Breast epithelium (tissue), 4 donors: ENCODE measurements at regions not wholly inside any gene's neighbourhood (a gene's known extent, or its start where the extent isn't known, plus 50 kb on each side); places are given as distances from the start of the nearest gene placed in this dataset.
"Not testable (repeated sequence)": the region's sequence is repeated elsewhere in the genome, so short reads cannot be mapped to it uniquely, and the experiment has no call there.

Source experiments
- DNase-seq, 2 donors: peaks; one replicate each; pipeline ENCODE4 v3.0.0-alpha.2; 2019; ENCODE audit warnings: low spot score in 2 of 2
- H3K27ac ChIP-seq, 2 donors: fragments of 200-600 bp; sonication (generic) in 1 of 2; one replicate each; pipeline ENCODE4 v1.5.1; 2016 to 2019; ENCODE audit warnings: mild to moderate bottlenecking in 1 of 2
- H3K27me3 ChIP-seq, 2 donors: fragments of 200-600 bp; sonication (generic) in 1 of 2; one replicate each; pipeline versions ENCODE4 v1.5.1 to v1.6.0; 2017 to 2019; ENCODE audit warnings: control low read depth in 1 of 2, mild to moderate bottlenecking in 1 of 2
- H3K36me3 ChIP-seq: fragments of 200-600 bp; one replicate; pipeline ENCODE4 v1.5.1; 2019
- H3K4me1 ChIP-seq, 2 donors: fragments of 200-600 bp; sonication (generic); one replicate each; pipeline ENCODE4 v1.5.1; 2016 to 2019; ENCODE audit warnings: control low read depth in 1 of 2
- H3K4me3 ChIP-seq, 3 donors: fragments of 200-600 bp; sonication (generic); 1 replicate in 2 of 3; 2 replicates in 1 of 3; pipeline ENCODE4 v1.5.1; 2016 to 2019; ENCODE audit warnings: mild to moderate bottlenecking in 3 of 3, moderate library complexity in 2 of 3
- H3K9me3 ChIP-seq, 2 donors: fragments of 200-600 bp; sonication (generic) in 1 of 2; one replicate each; pipeline ENCODE4 v1.5.1; 2016 to 2019; ENCODE audit warnings: control low read depth in 1 of 2
- intact Hi-C: fragments of 100-400 bp; cut with DNase I; formaldehyde crosslinking; loops from one replicate; pipeline ENCODE4 v1.15.1; 2023; ENCODE audit warnings: low total_unique reads

- H3K27ac ChIP-seq, H3K4me3 ChIP-seq, intact Hi-C loops, H3K27me3 ChIP-seq, H3K4me1 ChIP-seq, H3K9me3 ChIP-seq, H3K36me3 ChIP-seq, DNase-seq: not testable (repeated sequence)
These were observed 4157.8 kb upstream of the TPTE start for GRCh38 chr21:6363591-6363990.

GRCh38 chr21:6368824-6369223 lies 4152.6 kb upstream of the TPTE start:
- H3K27me3 ChIP-seq, H3K9me3 ChIP-seq, H3K36me3 ChIP-seq, intact Hi-C loops, H3K4me1 ChIP-seq: not testable (repeated sequence)
- DNase-seq, result peak in 1 of 2 donors; percentile 17
- peak overlapping the region in 2 of 3 donors; percentile 44 to 58 for H3K4me3 ChIP-seq
- H3K27ac ChIP-seq, result peak overlapping the region; percentile 83 to 85

- H3K4me1 ChIP-seq, H3K27ac ChIP-seq, H3K4me3 ChIP-seq, DNase-seq, H3K27me3 ChIP-seq, intact Hi-C loops, H3K9me3 ChIP-seq, H3K36me3 ChIP-seq: not testable (repeated sequence)
These were observed 4148.1 kb upstream of the TPTE start for GRCh38 chr21:6373253-6373652.

GRCh38 chr21:6374232-6374631 lies 4147.2 kb upstream of the TPTE start:
- H3K4me1 ChIP-seq, H3K27me3 ChIP-seq, H3K27ac ChIP-seq, H3K36me3 ChIP-seq, intact Hi-C loops, H3K9me3 ChIP-seq: not testable (repeated sequence)
- peak; percentile 40 to 51 for DNase-seq
- peak overlapping the region in 1 of 3 donors; percentile 34 for H3K4me3 ChIP-seq

GRCh38 chr21:6374926-6375325 lies 4146.5 kb upstream of the TPTE start:
- H3K36me3 ChIP-seq, H3K9me3 ChIP-seq, H3K4me3 ChIP-seq, intact Hi-C loops, H3K27me3 ChIP-seq, H3K4me1 ChIP-seq, H3K27ac ChIP-seq: not testable (repeated sequence)
- DNase-seq, result peak in 1 of 2 donors; percentile 18

GRCh38 chr21:6375776-6376175 lies 4145.6 kb upstream of the TPTE start:
- H3K27ac ChIP-seq, H3K9me3 ChIP-seq, H3K27me3 ChIP-seq, H3K4me3 ChIP-seq, H3K36me3 ChIP-seq, DNase-seq, intact Hi-C loops, H3K4me1 ChIP-seq: not testable (repeated sequence)

- H3K9me3 ChIP-seq, H3K27ac ChIP-seq, DNase-seq, H3K27me3 ChIP-seq, H3K4me1 ChIP-seq, H3K4me3 ChIP-seq, intact Hi-C loops, H3K36me3 ChIP-seq: not testable (repeated sequence)
These were observed 4144.9 kb upstream of the TPTE start for GRCh38 chr21:6376321-6377070.
